ENCODE measurements at regions not wholly inside any gene's neighbourhood (a gene's known extent, or its start where the extent isn't known, plus 50 kb on each side); places are given as distances from the start of the nearest gene placed in this dataset.

GRCh38 chr11:81337756-81338155, 1395.9 kb downstream of the FAM181B start (continued):
- no peak for TF ChIP-seq CHD7 (IDR thresholded peaks at IDR 0.05; ENCODE audit: insufficient replicate concordance, low read length)
- TF ChIP-seq HDAC2 (IDR thresholded peaks at IDR 0.05; ENCODE audit: borderline replicate concordance in 1 of 2, low read depth in 2 of 2, low read length in 2 of 2), result no peak

Data from H1 (cell line).